Fibroblast of skin of back (primary cell): ENCODE measurements at regions not wholly inside any gene's neighbourhood (a gene's known extent, or its start where the extent isn't known, plus 50 kb on each side); places are given as distances from the start of the nearest gene placed in this dataset.
A peak's percentile ranks its signal among the peaks of the same experiment; 100 is the strongest.

Source experiments
- DNase-seq: peaks from one replicate; pipeline ENCODE4 v3.0.0-alpha.2; 2013

DNA sequence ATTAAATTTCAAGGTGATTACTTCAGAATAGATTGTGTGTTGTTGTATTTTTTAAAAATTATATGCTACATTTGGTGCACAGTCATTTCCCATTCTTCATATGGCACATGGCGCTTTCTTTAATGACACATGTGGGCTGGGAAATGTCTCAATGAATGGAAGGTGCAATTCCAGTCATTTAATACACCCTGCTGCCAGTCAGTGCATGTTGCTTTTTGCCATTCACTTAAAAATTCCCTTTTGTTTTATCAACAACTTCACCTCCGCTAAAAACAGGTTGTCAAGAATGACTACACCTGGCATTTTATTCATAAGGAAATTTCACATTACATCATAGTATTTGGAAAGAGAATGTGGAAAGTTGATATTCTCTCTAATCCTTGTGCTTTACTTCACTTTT is 716.4 kb upstream of the ADAMTS5 start:
- DNase-seq = no peak

DNA sequence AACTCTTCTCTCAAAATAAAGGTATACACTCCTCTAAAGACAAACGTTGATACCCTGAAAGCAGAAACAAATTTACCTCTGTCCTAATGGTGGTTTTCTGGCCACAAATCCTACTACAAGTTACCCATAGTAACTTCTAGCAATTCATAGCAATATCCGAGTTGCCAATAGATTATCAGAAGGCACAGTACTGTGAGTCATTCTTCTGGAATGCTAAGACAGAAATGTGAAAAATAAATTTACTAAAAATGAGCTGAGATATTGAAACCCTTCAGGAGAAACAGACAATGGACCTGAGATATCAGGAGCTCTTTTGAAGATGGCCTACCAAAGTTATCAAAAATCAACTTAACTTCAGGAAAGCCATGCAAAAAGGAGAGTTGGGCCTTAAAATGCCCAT is 715.0 kb upstream of the ADAMTS5 start:
- DNase-seq = peak; percentile 58

DNA sequence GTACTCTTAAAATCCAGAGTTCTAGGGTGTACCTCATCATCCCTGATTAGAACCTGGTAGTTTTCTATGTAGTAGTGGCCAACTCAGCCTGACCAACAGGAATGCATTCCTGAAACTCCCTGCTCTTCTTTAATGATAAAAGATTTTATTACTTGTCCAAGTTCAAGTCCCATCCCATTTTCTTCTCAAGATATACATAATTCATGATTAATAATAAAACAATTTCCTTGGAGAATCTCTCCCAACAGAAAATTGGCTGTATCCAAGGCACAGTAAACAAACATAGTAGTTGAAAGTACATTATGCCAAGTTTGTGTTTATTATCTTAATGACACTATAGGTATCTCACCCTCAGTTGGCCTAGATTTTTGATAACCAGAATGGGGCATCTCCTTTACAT is 714.1 kb upstream of the ADAMTS5 start:
- DNase-seq = peak; percentile 67

DNA sequence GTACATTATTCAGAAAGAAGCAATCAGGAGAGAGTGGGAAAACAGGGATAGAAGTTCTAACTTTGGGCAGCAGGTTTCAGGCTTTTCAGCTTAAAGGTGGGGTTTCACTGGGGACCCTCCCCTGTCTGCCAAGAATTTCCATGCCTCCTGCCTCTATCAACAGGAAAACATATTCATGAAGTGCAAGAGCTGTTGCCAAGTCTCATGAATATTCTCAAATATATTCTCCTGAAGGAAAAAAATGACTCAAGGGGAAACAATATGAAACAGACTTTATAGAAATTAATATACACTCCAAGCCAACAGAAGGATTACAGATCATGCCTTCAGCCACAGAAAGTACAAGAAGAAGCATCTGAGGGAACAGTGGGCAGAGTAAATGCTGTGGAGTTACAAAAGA is 713.3 kb upstream of the ADAMTS5 start:
- no peak for DNase-seq

DNA sequence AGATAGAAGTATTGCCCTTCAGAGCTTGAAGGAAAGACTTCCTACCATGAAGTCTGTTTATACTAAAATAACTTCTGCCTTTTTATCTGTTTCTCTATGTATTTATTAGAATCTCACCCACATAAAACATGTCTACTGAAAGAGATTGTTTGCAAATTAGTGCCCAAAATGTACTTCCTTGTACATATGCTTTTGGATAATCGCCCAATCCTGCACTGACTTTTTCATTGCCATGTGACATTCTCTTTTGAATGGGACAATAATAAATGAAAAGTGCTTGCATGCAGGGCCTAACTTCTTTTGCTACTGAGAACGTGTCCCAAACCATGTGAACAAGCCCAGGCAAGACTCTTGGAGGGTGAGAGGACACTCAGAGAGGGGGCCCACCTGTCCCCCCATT is 711.6 kb upstream of the ADAMTS5 start:
- DNase-seq = no peak

DNA sequence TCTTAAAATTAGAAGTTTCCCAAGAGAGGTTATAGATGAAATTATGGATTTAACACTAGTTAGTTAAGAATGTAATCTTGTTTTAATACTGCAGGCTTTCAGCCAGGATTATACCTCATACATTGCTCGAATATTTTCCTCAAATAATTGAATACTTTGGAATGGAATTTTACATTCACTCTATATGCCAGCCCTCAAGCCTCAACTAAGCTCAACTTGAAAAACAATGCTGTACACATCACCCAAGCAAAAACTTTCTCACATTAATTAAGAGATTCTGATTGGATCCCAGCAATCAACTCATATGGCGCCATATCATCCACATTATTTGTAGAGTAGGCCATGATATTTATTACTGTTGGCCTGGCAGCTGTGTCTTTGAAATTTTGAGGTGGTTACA is 710.7 kb upstream of the ADAMTS5 start:
- peak; percentile 54 for DNase-seq

DNA sequence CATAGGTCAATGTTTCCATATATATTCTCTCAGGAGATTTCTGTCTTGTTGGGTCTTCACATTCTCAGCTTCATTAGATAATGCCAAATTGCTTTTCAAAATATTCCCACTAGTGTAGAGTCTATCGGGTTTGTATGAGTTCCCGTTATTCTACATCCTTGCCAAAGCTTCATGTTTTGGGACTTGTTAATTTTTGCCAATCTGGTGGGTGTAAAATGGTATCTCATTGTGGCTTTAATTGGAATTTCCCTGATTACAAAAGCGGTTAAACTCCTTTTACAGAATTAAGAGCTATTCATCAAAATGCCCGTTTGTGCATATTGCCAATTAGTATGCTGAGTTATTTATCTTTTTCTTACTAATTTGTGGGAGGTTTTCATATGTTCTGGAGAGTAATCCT is 708.4 kb upstream of the ADAMTS5 start:
- DNase-seq = no peak

DNA sequence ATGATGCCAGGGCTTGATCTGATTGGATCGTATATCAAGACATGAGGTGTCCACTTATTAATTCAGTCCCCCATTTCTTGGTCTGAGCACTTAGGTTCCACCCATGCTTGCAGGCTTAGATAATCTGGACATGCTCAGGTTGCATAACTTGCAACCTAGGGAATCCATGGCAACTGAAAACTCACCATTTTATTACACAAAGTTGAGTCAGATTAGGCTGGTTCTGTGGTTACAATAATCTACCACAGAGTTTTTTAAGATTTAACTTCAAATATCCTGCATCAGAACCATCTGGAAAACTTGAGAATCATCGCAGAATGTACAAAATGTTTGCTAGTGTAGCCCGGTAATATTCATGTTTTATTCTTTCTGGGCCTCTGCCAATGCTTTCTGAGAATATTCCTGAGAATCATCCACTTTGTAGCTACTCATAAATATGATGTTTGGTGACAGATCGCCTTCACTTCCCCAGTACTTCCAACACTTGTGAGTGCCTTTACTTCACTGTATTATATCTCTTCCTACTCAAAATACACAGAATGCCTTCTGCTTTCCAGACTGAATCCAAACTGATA is 707.2 kb upstream of the ADAMTS5 start:
- peak; percentile 73 for DNase-seq

DNA sequence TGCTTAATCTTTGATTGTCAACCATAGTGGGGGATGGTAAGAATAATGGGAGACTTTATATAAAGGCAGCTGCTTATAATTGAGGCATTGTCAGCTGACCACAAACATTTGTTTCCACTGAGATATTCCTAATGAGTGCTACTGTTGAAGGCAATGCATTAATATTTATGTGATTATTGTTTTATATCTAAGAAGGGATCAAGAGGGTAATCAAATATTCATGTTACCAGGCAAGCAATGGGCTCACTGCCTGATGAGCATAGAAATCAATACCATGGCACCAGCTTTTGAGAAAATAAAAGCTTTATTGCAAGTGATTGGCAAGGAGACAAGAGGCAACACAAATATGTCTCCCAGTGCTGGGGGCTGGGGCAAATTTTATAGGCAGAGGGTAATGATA is 706.7 kb upstream of the ADAMTS5 start:
- no peak for DNase-seq

DNA sequence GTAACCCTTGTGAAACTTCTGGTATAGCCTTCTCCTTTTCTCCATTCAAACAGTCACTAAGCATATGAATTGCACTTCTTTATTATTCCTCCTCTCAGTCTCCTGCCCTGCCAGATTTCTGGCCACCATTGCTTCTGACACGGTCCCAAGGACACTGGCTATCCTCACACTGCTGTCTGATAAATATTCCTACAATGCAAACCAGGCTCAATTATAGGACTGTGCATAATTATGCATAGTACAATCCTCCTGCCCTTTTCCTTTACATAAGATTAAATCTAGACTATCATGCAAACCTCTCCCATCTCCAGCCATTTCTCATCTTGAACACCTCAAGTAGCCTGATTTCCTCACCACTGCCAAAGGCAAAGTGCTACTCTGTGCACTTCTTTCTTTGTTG is 704.3 kb upstream of the ADAMTS5 start:
- no peak for DNase-seq

DNA sequence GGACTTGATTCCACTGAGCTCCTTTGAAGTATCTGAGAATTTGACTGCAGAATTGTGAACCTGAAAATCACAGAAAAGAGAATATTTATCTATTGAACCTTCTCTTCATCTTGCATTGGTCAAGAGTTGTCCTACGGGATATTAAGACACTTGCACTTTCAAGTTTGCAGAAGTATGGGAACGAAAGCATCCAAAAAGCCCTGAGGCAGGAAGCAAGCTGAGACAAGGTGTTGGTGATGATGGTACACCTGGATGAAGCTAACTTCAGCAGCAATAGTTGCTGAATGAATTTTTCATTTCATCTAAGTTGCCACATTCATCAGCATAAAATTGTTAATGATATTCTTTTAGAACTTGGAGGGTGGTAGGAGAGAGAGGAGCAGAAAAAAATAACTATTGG is 686.6 kb upstream of the ADAMTS5 start:
- DNase-seq = no peak

DNA sequence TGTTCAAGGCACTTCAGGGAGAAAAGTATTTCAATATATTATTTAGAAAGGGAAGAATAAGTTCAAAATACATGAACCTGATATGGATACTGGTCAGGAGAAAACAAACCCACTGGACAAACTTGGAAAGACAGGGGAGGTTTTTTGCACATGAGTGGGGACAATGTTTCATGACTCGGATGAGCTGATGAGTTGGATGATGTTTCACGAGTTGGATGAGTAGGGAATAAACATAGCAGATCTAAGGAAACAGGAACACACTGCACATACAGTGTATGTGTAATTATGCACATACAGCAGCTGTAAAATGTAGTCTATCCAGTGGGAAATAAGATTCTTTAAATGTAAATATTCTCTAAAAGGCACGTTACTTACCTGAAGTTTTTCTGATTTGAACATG is 682.9 kb upstream of the ADAMTS5 start:
- DNase-seq = peak; percentile 30

DNA sequence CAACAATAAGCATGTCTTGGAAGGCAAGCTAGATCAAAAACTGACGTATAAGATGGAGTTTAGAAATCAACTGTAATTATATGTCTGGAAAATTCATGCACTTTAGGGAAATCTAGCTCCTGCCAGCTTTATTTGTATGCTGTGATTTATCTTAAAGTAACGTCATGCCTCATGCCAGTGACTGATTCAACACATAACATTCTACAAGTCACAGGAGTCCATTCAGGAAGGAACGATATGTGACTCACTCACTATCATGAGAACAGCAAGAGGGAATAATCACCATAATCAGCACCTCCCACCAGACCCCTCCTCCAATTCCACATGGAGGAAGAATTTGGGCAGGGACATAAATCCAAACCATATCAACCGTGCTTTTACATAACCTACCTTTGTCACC is 682.4 kb upstream of the ADAMTS5 start:
- DNase-seq = peak; percentile 96

DNA sequence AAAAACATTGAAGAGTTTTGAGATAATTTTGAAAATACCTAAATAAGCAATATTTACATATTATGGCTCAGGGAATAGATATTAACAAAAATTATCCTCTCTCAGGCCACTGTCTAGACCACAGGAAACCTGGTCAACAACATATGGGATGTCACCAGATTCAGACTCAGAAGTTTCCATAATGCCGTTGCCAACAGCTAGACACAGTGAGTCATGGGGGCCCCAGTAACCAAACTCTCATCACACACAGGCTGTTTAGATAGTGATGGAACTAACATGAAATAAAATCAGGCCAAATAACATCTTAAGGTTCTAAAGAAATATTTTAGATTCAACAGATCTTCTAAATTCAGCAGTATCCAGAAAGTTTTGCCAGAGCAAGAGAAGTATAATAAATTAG is 681.7 kb upstream of the ADAMTS5 start:
- peak; percentile 95 for DNase-seq

DNA sequence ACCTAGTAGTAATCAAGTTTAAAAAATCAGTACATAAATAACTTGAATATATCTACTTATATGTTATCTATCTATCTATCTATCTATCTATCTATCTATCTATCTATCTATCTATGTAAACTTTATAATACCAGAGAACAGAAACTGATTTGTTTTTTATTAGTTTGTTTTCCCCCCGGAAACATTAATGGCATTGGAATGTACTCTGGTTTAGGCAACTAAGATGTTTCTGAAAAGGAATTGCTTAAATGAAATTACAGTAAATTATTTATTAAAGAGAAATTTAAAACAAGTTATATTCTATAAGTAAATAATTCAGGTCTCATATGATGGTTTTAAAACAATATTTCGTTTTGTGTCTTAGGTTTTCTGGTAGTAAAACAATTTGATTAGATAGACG is 681.0 kb upstream of the ADAMTS5 start:
- DNase-seq = peak; percentile 33

DNA sequence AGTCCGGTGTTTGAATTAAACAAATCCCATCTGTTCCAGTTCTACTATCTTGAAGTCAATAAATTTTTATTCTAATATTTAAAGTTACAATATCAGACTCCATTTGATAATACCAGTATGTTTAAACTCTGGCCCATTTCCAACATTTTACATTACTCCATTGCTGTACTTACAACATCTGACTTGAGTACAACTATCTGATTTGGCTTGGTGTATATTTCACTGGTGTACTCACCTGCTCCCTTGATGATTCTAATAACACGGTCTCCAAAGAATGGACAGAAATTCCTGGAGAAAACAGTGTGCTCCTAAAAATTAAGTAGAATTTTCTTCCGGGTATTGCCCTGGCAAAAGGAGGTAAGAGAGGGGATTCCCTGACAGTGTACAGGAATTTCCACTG is 680.5 kb upstream of the ADAMTS5 start:
- DNase-seq = no peak

DNA sequence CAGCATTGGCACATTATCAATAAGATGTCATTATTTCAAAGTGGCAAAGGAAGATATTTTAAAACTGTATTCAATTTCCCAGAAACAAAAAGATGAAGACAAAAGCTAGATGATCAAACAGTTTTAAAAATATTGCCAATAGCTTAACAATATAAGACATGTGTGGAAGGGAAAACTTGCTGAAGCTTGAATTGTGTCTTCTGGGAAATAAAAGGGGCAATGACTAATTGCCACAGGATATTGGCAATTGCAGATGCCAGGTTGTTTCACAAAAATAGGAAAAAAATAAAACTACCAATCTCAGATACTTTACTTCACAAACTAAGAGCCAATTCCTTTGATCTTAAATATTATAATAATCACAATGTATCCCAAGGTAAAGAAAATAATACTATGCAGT is 679.8 kb upstream of the ADAMTS5 start:
- no peak for DNase-seq

DNA sequence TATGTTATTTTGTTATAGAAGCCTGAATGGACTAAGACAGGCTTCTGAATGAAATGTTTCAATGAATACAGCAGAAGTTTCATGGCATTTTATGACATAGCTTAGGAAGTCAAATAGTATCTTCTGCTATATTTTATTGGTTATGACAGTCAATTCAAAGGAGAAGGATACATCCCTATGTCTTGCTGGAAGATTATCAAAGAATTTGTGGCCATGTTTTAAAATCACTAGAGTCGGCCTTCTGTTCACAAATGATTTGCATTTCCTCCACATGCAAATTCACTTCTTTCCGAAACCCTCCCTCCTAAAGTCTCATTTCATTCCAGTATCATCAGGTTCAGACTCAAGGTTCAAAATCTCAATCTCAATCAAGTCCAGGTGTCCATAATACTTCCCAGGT is 679.2 kb upstream of the ADAMTS5 start:
- no peak for DNase-seq

DNA sequence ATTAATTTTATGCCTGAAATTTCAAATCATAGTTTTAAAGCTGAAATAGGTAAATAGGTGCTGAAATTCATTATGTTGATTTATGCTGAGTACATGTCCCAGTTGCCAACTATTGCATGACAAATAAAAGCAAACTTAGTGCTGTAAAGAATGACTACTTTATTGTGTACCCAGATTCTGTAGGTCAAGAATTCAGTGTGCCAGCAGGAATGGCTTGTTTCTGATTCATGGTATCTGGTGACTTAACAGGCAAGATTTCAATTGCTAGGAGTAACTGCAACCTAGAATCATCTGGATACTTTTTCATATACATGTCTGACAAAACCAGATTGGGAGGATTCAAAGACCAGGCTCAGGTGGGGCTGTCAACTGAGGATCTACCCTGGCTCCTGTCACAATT is 678.4 kb upstream of the ADAMTS5 start:
- peak; percentile 61 for DNase-seq

DNA sequence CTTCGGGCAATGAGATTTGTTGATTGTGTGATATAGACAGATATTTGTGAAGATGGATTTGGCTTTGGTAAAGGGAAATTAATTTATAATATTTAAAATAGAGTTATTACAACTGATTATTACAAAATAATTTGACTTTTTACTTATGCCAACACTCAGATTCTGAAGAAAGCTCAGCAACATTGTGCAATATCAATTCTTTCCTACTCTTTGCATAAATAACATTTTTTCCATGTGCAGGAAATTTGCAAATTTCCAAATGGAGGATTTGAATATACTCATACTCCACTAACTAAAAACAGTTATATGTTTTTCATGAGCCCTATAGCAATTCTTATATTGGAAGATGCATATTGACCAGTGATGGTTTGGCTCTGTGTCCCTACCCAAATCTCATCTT is 676.4 kb upstream of the ADAMTS5 start:
- DNase-seq = no peak

DNA sequence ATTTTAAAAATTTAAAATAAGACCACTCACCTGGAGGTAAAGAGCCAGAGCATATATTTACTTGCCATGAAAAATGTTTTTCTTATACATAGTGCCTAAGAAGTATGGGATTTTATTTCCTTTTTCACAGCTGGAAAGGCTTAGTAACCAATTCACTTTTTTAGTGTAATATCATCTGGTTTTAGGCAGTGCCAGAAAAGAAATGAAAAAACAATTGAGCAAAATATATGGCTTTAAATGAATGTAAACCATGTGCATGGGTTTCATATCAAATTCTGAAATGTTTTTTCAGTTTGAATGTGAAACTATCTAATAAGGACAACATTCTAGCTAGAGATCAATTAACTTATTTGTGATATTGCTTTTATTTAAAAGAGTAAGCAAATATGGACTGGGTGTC is 672.4 kb upstream of the ADAMTS5 start:
- no peak for DNase-seq

DNA sequence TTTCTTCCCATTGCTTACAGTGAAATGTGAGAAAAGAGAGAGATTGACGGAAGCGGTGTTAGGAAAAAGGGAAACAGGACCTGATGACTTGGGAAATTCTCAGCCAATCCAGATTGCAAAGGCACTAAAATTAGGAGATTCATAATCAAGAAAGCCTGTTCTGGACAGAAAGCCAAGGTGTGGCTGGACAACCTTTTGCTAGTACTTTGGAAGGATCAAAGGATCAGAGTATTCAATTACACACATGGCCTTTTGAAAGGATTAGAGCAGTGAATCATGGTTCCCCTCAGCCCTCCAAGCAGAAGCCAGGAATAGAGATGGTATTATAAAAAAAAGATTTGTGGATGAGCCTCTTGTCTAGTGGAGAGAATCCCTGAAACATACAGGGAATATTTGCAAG is 669.8 kb upstream of the ADAMTS5 start:
- DNase-seq = no peak

DNA sequence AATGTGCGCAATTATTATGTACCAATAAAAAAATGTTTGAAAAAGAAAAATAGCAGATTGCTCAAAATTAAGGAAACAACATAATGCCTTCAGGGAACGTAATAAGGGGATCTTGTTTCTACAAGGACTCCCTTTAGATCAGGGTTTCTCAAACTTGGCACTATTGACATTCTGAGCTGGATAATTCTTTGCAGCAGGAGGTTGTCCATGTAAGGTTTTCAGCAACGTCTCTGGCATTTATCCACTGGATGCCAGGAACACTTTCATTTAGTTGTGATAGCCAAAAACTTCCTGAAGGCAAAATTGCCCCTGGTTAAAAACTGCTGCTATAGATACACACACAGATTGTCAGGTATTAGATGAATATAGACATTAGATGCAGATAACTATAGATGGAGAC is 666.7 kb upstream of the ADAMTS5 start:
- DNase-seq = peak; percentile 22

DNA sequence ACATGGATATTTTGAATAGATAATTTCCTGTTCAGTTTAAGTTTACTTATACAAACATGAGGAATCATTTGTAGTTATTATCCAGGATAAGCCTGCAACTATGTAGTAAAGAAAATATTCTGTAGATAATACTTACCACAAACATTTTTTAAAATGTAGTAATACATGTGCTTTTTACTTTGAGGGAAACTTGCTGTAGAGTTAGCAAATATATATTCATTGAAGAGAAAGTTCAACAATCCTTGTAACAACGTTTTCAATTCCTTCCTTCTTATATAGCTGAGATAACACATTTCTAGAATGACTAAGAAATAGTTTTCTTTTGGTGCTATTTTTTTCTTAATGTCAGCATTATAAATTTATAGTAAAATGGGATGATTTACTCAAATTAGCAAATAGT is 664.6 kb upstream of the ADAMTS5 start:
- peak; percentile 88 for DNase-seq

DNA sequence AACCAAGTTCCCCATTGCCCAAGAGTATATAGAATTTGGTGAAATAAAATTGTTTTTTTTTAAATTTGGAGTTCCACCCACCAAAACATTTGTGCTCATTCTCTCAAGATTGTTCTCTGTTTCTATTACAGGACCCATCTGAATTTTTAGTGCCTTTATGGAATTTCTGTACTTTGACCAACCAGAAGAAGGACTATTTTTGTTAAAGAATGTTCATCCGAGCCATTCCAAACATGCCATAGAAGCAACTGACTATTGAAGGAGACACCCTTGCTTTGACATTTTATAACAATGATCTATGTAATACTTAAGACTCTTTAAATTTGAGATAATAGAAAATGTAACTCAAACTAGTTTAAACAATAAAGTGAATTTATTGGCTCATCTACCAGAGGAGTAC is 655.7 kb upstream of the ADAMTS5 start:
- peak; percentile 69 for DNase-seq

DNA sequence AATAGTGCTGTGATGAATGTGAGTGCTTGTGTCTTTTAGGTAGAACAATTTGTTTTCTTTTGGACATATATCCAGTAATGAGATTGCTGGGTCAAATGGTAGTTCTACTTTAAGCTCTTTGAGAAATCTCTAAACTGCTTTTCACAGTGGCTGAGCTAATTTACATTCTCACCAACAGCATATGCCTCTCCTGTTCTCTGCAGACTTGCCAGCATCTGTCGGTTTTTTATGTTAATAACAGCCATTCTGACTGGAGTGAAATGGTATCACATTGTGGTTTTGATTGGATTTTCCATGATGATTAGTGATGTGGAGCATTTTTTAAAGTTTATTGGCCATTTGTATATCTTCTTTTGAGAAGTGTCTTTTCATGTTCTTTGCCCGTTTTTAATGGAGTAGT is 647.3 kb upstream of the ADAMTS5 start:
- DNase-seq = no peak
